GM19324 (cell line): ENCODE measurements at regions not wholly inside any gene's neighbourhood (a gene's known extent, or its start where the extent isn't known, plus 50 kb on each side); places are given as distances from the start of the nearest gene placed in this dataset.

ENCODE experiments used
- ATAC-seq: cut with Tn5 transposase; IDR thresholded peaks from one replicate; pipeline ENCODE4 v1.9.1; 2021; ENCODE audit warnings: mild to moderate bottlenecking, moderate library complexity; ENCODE audit not compliant: unreplicated experiment, low FRiP score

DNA sequence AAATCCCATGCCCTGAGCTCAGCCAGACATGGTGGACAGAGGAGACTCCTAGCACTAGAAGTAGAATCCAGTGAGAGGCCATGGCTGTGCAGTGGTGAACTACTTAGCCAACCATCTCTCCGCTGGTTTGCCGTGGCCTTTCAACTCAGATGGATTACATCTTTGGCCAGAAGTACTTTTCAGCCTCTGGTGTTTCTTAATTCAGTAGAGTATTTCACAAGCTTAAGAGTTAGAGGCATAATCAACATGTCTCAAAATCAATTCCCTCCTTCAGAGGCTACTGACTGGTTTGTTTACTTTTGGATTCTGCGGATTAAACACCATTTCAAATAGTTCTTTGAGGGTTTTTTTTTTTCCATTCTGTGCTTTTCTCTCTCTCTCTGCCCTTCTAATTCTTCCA lies 91.1 kb upstream of the PGRMC2 start:
- ATAC-seq: no peak

GRCh38 chr4:128376958-128377357 lies 89.3 kb upstream of the PGRMC2 start:
- no peak for ATAC-seq

DNA sequence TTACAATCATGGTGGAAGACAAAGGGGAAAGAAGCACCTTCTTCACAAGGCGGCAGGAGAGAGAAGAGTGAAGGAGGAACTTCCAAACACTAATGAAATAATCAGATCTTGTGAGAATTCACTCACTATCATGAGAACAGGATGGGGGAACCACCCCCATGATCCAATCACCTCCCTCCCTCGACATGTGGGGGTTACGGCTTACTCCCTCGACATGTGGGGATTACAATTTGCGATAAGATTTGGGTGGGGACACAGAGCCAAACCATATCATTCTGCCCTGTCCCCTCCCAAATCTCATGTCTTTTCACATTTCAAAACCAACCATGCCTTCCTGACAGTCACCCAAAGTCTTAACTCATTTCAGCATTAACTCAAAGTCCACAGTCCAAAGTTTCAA lies 88.7 kb upstream of the PGRMC2 start:
- ATAC-seq: no peak

GRCh38 chr4:128373628-128374027 lies 86.0 kb upstream of the PGRMC2 start:
- ATAC-seq: no peak

DNA sequence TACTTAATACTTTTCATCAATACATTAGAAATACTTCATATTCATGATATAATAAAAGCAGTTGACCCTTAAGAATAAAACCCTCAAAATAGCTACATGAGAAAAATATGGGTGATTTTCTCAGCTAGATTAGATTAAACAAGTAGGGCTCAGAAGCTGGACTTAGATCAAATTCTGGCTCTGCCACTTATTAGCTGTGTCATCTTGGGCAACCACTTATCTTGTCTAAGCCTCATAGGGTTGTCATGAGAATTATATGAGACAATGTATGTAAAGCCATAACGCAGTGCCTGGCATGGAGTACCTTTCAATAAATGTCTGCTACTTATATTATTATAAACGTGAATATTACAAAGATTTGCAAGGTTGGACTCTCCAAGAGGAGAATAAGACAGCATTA lies 84.3 kb upstream of the PGRMC2 start:
- ATAC-seq: no peak

DNA sequence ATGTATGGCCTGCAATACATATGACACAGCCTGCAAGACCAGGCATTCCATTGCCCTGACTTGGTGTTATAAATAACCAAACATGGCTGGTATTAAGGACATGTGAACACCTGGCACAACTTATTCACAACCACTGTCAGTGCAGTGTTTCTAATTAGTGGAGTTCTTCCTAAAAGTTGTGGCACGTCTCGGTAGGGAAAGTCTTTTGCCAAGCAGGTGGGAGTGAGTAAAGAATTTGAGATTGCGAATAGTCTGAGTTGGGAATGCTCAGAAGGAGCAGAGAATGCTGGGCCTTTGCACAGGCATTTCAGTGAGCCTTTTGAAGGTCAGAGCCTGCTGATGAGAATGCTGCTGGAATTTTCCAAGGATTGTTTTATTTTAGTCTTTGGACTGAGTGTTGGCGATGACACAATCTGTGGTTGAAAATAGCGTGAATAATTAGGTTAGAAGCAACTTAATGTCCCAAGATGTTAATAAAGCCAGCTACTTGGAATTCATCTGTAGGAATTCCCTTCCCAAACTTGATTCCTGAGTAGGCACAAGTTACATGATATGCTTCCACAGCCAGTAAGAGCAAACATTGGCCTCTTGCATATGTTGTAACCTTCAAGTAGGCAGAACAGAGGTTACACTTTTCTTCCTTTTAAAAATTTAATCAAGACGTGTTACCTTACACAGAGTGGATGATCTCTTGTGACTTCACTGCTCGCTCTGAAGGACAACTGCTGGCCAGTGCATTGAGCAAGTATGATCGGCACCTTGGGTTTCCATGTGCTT lies 83.6 kb upstream of the PGRMC2 start:
- no peak for ATAC-seq

- no peak for ATAC-seq
Measured at GRCh38 chr4:128366212-128366611, 78.6 kb upstream of the PGRMC2 start.

DNA sequence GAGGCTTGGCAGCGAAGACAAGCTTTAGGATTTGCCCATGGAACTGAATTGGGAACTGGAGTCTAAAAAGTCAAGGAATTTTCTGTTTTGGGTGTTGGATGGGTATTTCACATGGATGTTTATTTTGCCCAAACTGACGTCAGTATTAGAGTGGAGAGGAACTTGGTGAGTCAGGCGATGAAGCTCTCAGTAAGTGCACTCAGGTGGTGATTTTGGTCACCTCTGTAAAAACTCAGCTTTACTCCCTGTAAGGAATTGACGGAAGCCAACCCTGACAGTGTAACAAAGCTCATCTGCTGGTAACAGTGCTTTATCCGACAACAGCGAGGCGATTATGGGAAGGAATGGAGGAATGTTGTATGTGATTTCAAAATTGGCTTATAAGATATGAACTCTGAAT lies 77.0 kb upstream of the PGRMC2 start:
- no peak for ATAC-seq

DNA sequence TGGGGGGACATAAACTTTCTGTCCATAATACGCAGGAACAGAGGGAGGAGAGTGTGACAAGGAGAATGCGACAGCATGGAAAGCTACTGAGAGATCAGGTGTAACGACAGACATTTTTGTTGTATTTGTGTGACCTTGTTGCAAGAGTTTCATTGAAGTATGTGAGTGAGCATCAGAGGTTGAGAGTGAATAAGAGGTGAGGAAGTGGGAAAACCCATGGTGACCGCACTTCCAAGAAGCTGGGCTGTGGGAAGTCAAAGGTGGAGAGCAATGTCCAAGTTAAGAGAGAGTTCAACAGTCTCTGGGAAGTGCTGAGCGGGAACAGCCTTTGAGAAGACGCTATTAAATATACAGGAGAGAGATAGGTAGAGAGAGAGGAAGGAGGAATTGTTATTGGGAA lies 76.4 kb upstream of the PGRMC2 start:
- no peak for ATAC-seq

GRCh38 chr4:128362760-128363159 lies 75.1 kb upstream of the PGRMC2 start:
- no peak for ATAC-seq

DNA sequence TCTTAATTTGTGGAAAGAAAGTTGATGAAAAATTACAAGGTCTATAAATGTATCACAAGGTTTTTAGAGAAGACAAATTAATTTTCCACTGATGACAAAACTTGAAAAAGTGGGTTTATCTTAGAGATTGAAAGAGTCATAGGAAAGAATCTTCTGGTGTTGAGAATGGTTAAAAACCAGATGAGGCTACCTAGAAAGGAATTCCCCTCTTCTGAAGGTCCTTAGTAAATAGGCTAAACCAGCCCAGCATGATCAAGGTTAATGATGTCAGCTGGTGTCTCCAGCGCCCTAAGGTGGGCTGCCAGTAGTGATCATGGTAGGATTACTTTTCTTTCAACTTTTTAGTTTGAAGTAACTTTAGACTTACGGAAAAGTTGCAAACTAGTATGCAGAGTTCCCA lies 71.8 kb upstream of the PGRMC2 start:
- ATAC-seq: no peak

- ATAC-seq: no peak
Measured at GRCh38 chr4:128358913-128359279, 71.3 kb upstream of the PGRMC2 start.

GRCh38 chr4:128358231-128358912 lies 70.8 kb upstream of the PGRMC2 start:
- ATAC-seq: no peak

- ATAC-seq: no peak
Measured at GRCh38 chr4:128357286-128357685, 69.7 kb upstream of the PGRMC2 start.

DNA sequence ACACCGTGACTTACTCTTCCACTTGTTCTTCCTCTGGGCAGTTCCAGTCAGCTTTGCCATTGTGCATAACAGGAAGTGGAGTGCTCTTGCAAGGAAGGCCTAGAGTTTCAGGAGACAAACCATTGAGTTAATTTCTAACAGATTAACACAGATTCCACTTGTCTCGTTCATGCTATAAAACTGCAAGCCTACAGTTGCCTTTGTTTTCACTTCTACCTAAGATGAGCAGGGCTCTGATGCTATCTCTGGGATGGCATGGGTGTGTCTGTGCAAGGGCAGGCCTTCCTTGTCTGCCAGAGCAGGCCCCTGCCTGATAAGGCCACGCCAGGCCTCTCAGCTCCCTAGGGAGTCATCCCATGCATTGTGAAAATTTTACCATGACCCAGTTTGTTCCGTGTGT lies 67.7 kb upstream of the PGRMC2 start:
- peak; percentile 70 for ATAC-seq

- no peak for ATAC-seq
Measured at GRCh38 chr4:128354205-128354821, 66.7 kb upstream of the PGRMC2 start.

- ATAC-seq: no peak
Measured at GRCh38 chr4:128353791-128354190, 66.2 kb upstream of the PGRMC2 start.

DNA sequence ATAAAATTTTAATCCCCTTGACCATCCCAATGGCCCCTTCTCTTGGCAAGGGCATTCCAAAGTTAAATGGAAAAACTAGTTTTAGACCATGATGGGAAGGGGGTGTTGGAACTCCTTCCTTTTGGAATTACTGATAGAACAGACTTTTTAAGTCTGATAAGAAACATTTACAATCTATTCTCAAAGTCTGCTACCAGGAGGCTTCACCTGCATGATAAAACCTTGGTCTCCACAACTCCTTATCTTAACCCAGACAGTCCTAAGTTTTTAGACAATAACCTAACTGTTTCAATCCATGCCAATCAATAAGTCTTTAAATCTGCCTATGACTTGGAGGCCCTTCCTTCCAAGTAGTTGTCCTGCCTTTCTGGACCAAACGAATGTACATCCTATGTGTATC lies 63.9 kb upstream of the PGRMC2 start:
- ATAC-seq: no peak

GRCh38 chr4:128350449-128351045 lies 62.9 kb upstream of the PGRMC2 start:
- ATAC-seq: no peak

GRCh38 chr4:128349921-128350320 lies 62.3 kb upstream of the PGRMC2 start:
- no peak for ATAC-seq

DNA sequence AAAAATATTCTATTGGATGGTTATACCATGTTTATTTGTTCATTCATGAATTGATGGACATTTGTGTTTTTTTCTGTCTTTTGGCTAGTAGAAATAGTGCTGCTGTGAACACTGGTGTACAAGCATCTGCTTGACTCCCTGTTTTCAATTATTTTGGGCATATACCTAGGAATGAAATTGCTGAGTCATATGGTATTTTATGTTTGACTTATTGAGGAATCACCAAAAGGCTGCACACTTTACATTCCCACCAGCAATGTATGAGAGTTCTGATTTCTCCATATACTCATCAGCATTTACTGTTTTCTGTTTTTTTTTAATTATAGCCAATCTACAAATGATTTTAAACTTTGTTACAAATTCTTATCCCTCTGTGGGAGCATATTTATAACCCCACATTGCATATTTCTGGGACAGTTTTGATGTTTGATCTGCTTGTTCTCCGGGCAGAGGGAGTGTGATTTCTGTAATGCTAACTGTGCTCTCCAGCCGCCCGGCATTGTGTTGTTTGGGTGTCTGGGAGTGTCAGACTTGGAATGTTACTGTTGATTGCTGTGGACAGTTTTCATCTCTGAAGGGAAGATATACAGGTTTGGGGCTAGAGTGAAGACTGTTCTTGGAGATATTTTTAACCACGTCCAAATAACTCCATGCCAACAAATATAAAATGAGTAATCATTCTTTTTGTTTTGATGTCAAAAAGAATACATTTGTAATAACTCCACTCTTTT lies 60.5 kb upstream of the PGRMC2 start:
- no peak for ATAC-seq
